ENCODE measurements at regions not wholly inside any gene's neighbourhood (a gene's known extent, or its start where the extent isn't known, plus 50 kb on each side); places are given as distances from the start of the nearest gene placed in this dataset.

DNA sequence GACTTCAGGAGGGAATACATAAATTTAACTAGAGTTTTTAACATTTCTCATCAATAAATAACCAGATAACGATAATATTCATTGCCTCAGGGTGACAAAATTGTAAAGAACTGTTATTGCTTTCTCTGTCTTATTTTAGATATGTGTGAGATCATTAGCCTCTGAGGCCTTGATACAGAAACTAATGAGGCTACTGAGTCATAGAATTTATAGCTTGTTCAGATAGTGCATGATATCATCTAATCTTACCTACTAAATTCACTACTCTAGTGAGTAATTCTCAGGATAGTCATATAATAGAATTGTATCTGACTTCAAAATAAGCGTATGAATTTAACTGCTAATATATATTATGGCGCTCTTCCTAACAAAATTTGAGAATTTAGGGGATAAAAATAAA lies 360.8 kb upstream of the KLHL1 start:
- no peak for DNase-seq

DNA sequence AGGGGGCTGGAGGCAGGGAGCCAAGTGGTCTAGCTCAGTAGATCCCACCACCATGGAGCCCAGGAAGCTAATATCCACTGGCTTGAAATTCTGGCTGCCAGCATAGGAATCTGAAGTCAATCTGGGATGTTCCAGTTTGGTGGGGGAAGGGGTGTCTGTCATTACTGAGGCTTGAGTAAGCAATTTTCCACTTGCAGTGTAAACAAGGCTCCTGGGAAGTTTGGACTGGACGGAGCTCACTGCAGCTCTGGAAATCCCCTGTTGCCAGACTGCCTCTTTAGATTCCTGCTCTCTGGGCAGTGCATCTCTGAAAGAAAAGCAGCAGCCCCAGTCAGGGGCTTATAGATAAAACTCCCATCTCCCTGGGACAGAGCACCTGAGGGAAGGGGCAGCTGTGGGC lies 349.2 kb upstream of the KLHL1 start:
- no peak for DNase-seq

DNA sequence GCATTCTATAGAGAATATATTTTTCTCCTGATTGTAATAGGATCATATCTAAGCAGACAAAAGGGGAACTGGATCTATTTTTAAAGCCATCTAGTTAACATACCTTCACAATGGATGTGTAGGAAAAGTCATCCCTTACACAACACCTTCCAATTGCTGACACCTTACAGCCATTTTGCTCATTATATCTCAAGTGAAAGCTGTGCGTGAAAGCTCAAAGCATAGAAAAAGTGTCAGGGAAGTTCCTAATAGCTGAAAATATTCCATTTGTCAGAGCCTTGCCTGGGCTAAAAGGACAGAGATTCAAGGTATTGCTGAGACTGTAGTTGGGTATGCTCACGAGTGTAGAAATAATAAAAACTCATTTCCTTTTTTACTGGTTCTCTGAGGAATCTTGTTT lies 340.6 kb upstream of the KLHL1 start:
- DNase-seq = no peak

DNA sequence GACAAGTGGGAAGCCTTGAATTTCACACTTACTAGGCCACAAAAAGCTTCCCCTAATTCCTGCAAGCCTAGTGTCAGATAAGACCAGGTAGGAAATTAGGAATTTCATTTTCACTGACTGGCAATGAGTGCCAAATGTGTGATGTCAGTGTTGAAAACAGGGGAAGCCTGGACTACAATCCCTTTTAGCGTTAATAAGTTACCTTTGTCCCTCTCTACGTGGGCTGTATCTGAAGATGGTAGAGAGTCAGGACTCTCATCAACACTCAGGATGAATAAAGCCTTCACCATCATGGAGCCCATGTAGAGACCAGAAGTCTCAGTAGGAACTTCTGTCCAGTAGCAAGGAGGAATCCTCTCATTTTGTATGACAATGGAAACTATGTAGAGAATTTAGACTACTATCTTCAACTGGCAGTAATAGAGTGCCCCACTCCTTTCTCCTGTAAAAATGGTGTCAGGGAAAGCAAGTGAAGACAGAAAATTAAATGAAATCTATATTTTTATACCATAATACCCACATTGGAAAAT lies 324.1 kb upstream of the KLHL1 start:
- DNase-seq = no peak

DNA sequence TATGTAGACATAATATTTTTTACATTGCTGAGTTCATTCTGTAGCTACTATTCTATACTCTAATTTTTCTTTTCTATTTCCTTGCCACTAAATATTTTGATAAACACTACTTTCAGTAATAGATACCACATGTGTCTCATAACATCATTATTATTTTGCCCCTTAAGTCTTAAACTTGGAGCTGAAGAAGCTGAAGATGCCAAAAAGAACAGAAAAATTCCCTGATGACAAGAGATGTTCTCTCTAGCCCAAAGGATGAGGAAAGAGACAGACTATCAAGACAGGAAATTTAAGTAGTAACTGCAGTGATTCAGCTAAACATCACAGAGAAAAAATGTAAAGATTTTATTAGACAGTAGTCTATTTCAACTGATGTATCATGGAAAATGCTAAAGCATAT lies 322.0 kb upstream of the KLHL1 start:
- DNase-seq = no peak

DNA sequence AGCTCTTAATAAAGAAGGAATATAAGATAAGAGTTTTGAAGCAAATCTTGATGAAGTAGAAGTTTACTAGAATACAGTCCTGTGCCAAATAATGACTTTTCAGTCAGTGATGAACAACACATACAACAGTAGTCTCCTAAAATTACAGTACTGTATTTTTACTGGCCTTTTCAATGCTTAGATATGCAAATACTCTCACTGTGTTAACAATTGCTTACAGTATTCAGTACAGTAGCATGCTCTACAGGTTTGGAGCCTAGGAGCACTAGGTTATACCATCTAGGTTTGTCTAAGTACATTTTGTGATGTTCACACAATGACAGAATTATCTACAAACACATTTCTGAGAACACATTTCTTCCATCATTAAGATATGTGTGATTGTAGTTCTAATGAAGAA lies 316.7 kb upstream of the KLHL1 start:
- DNase-seq = no peak

DNA sequence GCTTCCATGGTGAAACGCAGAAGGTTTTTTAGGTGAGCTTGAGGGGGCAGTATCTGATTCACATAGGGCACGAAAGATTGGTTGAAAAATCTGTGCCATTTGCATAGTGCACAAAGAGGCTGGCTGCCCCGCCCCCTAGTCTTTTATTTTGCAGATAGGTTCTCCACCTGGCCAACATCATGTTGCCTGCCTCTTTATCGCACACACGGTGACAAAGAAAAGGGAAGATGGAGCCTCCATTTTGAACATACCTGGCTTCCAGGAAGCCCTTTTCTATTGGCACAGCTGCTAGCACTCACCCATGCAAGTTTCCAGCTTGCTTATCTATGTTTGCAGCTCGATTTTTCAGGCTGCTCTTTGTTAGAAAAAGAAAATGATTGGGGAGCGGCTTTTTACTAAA lies 316.2 kb upstream of the KLHL1 start:
- no peak for DNase-seq

DNA sequence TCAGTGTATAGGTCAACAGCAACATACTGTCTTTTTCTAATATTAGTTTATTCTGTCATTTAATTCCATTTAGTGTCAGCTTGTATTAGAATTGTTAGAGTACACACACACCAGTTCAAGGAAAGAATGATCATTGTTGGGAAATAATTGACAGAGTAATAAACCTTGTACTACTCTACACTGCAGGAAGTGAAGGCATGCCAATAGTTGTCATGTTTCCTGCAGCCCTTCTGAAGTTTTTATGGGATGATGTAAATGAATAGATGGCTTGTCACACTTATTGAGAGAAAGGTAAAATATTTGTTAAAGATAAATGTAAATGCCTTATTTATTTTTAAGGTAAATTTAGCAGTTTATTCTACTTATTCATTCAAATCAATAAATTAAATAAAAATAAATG lies 306.9 kb upstream of the KLHL1 start:
- no peak for DNase-seq

DNA sequence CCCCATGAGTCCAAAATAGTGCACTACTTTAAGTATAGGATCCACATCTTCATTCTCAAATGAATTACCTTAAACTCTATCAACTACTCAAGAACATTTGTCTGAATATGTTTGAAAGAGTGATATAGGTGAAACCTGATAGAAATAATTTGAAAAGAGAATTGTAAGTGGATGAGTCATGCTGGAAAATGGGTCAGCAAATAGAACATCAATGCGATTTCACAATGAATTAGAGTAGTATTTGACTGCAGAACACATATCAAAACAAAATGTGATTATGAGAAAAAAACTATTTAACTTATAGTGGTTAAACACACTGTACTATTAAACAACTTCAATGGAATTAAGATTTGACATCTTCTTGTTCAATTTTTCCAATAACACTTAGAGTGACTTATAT lies 300.6 kb upstream of the KLHL1 start:
- no peak for DNase-seq

DNA sequence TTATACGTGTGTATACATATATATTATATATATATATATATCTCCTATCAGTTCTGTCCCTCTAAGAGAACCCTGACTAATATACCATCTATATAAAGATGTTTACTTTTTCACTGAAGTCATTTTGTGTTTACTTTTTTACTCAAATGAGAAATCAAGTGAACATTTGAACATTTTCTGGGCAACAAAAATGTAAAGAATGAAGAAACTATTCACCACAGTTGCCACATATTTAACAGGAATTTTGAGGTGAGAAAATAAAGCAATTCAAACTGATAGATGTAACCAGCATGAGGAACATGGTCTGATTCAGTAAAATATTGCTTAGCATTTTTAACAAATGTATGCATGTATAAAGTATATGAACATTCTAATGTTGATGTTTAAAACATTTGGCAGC lies 299.2 kb upstream of the KLHL1 start:
- DNase-seq = no peak

DNA sequence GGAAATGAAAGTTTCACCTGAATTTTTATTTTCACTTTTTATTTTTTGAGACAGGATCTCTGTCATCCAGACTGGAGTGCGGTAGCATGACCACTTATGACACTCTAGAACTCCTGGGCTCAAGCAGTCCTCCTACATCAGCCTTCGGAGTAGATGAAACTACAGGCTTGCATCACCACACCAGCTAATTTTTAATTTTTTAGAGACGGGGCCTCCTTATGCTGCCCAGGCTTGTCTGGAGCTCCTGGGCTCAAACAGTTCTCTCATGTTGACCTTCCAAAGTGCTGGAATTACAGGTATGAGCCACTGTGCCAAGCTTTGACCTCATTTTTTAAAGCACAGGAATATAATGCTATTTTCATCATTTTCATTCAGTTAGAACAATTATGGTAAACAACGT lies 297.0 kb upstream of the KLHL1 start:
- no peak for DNase-seq

DNA sequence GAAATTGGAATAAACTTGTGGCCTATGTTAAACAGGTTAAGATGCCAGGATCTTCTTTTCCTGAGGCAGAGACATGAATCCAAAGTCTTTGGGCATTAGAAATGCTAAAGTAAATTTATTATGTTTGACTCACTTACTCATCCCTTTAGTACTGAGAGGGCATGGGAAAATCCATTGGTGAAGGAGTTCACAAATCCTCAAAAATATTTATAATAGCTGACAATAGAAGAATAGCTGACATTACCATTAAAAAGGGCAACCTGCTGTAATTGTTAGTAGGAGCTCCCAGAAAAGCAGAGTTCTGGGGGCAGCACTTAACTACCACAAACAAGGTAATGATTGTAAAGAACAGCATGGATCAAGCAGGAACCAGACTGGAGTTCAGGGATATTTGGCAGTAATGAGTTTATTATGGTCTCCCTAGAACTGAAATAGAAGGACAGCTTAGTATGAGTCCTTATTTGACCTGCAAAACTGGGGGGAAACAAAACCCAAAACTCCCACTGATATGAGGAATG lies 285.8 kb upstream of the KLHL1 start:
- DNase-seq = no peak

DNA sequence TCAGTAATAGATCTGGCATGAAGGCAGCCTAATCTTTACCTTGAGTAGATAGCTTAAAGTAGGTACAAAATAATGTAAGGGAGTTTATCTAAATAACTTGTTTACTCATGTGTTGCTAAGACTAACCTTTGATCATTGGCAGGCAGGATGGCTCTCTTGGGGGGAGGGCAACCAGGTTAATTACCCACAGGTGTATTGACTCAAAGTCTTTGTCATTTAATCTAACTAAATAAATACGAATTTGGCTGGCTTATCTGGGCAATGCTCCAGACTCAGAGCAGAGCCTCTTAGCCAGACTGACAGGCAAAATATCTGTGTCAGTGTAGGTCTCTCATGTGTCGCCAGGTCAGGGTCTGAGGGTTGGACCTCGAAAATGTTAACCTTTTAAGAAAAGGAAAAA lies 283.4 kb upstream of the KLHL1 start:
- DNase-seq = no peak

DNA sequence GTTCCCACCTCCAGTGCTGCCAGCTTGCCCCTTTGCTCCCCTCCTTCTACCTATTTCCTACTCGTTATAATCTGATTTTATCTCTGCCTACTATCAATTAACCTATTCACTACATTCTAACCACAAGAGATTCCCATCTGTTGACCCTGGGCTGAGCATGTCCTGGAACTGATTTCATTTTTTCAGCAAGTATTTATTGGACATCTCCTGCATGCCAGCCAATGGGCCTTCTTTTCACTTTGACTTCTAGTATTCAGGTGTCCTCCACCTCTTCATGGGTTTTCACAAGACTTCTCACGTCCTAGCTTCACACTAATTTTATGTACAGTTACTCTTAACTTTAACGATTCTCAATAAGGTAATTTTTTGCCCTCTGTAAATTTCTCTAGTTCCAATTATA lies 282.7 kb upstream of the KLHL1 start:
- no peak for DNase-seq

DNA sequence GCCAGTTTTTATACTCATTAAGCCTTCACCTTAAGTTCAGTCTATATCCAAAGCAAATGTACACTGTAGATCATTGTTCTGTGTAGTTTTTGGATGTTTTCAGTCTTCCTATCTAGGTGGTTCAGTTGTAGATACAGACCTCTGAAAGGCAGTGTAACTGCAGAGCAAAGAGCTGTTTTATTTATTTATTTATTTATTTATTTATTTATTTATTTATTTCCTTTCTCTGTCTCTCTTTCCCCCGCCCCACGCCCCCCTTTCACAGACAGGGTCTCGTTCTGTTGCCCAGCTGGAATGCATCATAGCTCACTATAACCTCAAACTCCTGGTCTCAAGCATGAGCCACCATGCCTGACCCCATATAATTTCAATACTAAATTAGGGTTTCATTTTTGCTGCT lies 281.8 kb upstream of the KLHL1 start:
- no peak for DNase-seq

DNA sequence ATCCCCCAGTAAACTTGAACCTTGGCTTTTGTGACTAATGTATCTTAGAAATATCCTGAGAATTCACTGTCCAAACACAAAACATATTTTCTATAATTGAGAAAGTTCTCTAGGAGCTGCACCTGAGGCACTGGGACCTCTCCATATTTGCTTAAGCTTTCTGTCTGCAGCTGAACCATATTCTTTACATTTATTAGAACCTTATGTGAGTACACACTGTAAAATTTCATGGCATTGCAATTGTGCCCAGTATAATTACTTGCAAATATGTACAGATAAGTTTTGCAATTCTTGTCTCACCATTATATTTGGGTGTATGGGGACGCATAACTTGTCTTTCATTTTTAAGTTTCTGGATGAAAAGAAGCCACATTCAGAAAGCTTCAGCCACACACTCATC lies 280.7 kb upstream of the KLHL1 start:
- no peak for DNase-seq

DNA sequence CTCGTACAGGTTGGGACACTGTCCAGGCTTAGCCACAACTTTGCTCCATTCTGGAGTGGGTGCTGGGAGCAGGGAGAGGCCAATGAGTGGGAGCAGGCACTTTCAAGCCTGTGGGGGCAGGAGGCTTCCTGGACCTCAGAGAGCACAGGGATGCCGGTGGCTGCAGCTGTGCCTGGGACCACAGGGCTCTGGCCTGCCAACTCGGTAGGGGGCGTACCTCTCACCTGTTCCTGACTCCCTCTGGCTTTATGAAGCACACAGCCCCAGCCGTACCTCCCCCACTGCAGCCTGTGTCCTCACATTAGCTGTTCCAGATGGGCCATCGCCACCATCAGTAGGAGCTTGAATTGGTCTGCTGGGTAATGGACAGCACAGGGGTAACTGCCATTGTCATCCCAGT lies 278.7 kb upstream of the KLHL1 start:
- no peak for DNase-seq

DNA sequence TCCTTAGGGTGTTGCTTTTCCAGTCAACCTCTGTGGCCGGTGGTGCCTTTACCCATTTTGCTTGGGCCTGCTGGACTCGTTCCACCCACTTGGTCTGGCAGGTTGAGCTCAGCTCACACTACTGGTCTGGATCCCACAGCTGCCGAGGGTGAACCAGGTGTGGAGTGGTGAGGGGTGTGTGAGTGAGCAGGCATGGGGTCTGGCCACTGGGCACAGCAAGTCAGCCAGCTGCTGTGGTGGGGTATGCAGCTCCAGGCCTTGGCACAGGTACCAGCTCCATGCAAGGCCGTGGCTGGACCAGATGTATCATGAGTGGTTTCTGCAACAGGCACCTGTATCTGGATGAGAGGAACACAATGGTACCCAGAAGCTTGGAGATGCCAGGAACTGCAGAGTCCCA lies 277.6 kb upstream of the KLHL1 start:
- DNase-seq = no peak

DNA sequence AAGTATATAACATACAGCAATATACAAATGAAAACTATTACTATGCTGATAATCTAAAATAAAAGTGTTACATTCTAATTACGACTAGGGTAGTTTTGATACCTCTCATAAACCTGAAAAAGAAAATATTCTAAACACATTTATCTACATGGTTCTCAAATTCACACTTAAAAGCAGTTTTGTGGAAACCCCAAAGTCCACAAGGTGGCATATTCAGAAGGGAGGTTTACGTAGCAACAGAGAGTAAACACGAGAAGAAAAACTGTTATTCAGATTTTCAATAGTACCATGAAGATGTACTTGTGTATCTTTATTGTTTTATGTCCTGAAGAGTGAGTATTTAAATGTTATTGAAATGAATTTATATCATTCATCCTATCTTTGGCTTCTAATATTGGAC lies 275.9 kb upstream of the KLHL1 start:
- no peak for DNase-seq

DNA sequence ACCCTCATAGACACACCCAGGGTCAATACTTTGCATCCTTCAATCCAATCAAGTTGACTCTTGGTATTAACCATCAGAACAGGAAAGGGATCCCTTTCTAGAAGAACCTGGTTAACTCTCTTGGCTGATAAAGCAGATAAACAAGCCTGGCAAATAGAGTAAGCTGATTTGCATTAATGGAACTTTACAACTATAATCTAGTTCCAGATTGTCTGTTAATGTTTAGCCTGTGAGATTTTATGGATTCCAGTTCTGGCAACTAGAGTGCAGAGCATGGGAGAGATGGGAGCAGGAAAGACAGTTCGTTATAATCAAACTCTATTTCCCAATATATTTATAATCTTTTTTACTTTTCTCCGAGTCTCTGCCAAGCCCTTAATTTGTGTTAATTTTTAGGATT lies 272.6 kb upstream of the KLHL1 start:
- DNase-seq = no peak

DNA sequence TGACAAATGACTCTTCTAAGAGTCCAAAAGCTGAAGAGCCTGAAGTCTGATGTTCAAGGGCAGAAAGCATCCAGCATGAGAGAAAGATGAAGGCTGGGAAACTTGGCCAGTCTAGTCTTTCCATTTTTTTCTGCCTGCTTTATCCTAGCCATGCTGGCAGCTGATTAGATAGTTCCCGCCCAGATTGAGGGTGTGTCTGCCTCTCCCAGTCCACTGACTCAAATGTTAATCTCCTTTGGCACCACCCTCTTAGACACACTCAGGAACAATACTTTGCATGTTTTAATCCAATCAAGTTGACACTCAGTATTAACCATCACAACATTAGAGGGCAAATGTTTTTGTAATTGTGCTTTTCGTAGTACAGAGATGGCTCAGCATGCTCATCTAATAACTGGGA lies 267.5 kb upstream of the KLHL1 start:
- DNase-seq = no peak

DNA sequence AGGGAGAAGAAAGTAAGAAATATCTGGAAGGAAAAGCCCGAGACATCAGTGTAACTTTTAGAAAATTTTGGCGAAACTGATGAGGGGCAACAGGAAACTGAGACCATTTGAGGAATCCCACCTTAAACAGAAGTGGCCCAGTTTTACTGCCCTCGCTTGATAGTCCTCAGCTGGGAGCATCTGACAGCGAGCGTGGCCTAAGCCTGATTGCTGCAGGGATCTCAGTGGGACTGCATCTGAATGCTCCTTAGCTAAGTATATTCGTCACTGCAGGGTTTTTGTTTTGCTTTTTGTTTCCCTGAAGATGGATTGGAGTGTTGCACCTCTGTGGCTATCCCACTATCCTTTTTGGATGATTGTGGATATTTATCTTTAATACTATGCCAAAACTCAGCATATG lies 262.7 kb upstream of the KLHL1 start:
- no peak for DNase-seq

DNA sequence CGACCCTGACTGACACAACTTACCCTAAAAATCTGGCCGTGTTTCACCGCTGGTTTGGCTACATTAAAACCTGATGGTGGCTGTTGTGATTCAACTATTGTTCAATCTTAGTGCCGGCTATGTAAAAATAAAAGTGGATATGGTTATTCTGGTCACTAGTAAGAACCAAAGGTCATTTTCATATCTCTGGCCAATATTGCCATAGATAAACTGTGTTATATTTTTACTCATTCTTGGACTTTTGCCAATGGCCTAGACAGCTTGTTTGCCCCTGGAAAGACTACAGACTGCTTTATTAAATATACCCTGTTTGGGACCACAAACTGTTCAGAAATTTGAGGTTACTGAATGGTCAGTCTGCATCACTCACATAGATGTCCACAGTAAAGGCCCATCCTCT lies 258.5 kb upstream of the KLHL1 start:
- DNase-seq = no peak

DNA sequence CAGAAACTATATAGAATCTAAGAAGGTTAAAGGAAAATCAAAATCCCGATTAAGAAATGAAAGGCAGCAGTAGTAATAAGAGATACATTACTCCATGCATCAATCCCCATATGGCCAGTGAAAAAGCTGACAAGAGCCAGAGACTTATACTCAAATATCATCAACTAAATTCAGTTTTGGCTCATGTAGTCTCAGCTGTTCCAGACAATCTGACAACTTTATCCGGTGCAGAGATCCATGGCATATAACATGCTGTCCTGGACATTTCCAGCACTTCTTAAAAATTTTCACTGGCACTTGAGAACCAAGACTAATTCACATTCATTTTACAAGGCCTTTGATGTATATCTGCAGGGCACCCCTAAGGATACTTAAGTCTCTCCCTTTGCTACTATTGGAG lies 255.7 kb upstream of the KLHL1 start:
- DNase-seq = no peak

DNA sequence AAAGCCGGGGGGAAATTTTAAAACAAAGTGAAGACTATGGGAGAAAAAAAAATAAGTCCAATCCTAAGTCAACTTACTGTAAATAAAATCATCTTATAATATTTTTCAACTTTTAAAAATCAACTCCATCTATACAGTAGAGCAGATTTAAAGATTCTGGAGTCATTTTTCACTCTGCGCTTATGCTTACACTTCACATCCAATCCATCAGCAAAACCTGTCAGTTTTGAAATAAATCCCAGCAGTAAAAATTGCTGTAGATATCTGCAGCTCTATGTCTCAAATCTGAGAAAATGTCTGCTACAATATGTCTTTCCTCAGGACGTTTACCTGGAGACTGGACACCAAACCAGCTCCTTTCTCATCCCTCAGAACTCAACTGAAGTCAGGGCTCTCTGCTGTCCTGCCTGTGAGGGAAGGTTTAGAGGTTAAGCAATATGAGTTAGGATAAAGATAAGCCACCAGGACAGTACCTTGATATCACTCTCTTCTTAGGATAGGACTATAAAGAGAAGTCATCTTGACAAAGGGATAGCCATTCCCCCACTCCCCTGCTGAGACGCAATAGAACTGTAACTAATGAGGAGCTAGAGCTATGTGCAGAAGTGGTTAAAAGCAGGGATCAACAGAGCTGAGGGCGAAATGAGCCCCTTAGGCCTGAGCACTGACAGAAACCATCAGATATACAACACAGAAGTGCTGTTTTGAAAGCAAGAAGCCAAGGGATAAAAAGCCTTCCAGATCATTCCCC lies 254.7 kb upstream of the KLHL1 start:
- no peak for DNase-seq

Measured in CD4-positive, alpha-beta T cell treated with Interferon gamma for 1 hour (primary cell).